ENCODE measurements at regions not wholly inside any gene's neighbourhood (a gene's known extent, or its start where the extent isn't known, plus 50 kb on each side); places are given as distances from the start of the nearest gene placed in this dataset.

- TF ChIP-seq CTCF (conservative IDR thresholded peaks at IDR 0.05; ENCODE audit: low read length) = no peak
- no peak for TF ChIP-seq EZH2phosphoT487 (IDR thresholded peaks at IDR 0.05; ENCODE audit: borderline replicate concordance, low read depth, low read length)
These were observed 145.3 kb upstream of the SGCD start for GRCh38 chr5:156181656-156182055.
